ENCODE measurements at regions not wholly inside any gene's neighbourhood (a gene's known extent, or its start where the extent isn't known, plus 50 kb on each side); places are given as distances from the start of the nearest gene placed in this dataset.
"Not testable (repeated sequence)": the region's sequence is repeated elsewhere in the genome, so short reads cannot be mapped to it uniquely, and the experiment has no call there.

GRCh38 chrX:88146577-88146976, 600.4 kb upstream of the CPXCR1 start:
- Mint-ChIP-seq H3K9me3 (no peaks in the 10 kb centered on the region; the same call in 1 of the 2 replicates), H3K36me3 (ENCODE audit: low read depth) (no peaks in the 10 kb centered on the region), H3K4me3 (no peak overlapping the region), H3K27ac (no peak overlapping the region), H3K4me1 (ENCODE audit: low read depth) (no peaks in the 10 kb centered on the region), H3K27me3 (ENCODE audit: insufficient read depth) (no peaks in the 10 kb centered on the region)
- DNase-seq: no peak
- no peak for TF ChIP-seq CTCF (IDR thresholded peaks at IDR 0.05)

GRCh38 chrX:88170553-88170952, 576.5 kb upstream of the CPXCR1 start:
- Mint-ChIP-seq H3K27ac (no peak overlapping the region), H3K36me3 (ENCODE audit: low read depth) (no peaks in the 10 kb centered on the region), H3K27me3 (ENCODE audit: insufficient read depth) (no peaks in the 10 kb centered on the region), H3K4me3 (no peak overlapping the region), H3K9me3 (peaks cover 18% of the 10 kb centered on the region), H3K4me1 (ENCODE audit: low read depth) (no peaks in the 10 kb centered on the region)
- DNase-seq: no peak
- no peak for TF ChIP-seq CTCF (IDR thresholded peaks at IDR 0.05)

GRCh38 chrX:88173932-88174440, 573.0 kb upstream of the CPXCR1 start:
- not testable (repeated sequence) for H3K4me1 Mint-ChIP-seq (ENCODE audit: low read depth); H3K27ac Mint-ChIP-seq; DNase-seq; H3K27me3 Mint-ChIP-seq (ENCODE audit: insufficient read depth); H3K9me3 Mint-ChIP-seq; H3K36me3 Mint-ChIP-seq (ENCODE audit: low read depth); H3K4me3 Mint-ChIP-seq

- Mint-ChIP-seq H3K9me3 (peaks cover 5% of the 10 kb centered on the region), H3K27ac (no peak overlapping the region), H3K4me3 (no peak overlapping the region), H3K27me3 (ENCODE audit: insufficient read depth) (no peaks in the 10 kb centered on the region), H3K36me3 (ENCODE audit: low read depth) (no peaks in the 10 kb centered on the region), H3K4me1 (ENCODE audit: low read depth) (no peaks in the 10 kb centered on the region)
- no peak for DNase-seq
- no peak for TF ChIP-seq CTCF (IDR thresholded peaks at IDR 0.05)
Observed at GRCh38 chrX:88202149-88202548, 544.9 kb upstream of the CPXCR1 start.

- H3K36me3 Mint-ChIP-seq (ENCODE audit: low read depth): no peaks in the 10 kb centered on the region; the same call in 1 of the 2 replicates
- H3K27ac Mint-ChIP-seq: no peak overlapping the region
- TF ChIP-seq CTCF (IDR thresholded peaks at IDR 0.05): no peak
- no peak for DNase-seq
- H3K27me3 Mint-ChIP-seq (ENCODE audit: insufficient read depth): no peaks in the 10 kb centered on the region
- no peaks in the 10 kb centered on the region for H3K4me1 Mint-ChIP-seq (ENCODE audit: low read depth)
- peaks cover 4% of the 10 kb centered on the region for H3K9me3 Mint-ChIP-seq
- no peak overlapping the region for H3K4me3 Mint-ChIP-seq
Observed at GRCh38 chrX:88244066-88244465, 503.0 kb upstream of the CPXCR1 start.

GRCh38 chrX:88284844-88285243, 462.2 kb upstream of the CPXCR1 start:
- no peak for DNase-seq
- no peak overlapping the region for H3K4me3 Mint-ChIP-seq
- H3K4me1 Mint-ChIP-seq (ENCODE audit: low read depth): no peaks in the 10 kb centered on the region
- H3K9me3 Mint-ChIP-seq: no peaks in the 10 kb centered on the region
- H3K36me3 Mint-ChIP-seq (ENCODE audit: low read depth): no peaks in the 10 kb centered on the region
- H3K27ac Mint-ChIP-seq: no peak overlapping the region
- H3K27me3 Mint-ChIP-seq (ENCODE audit: insufficient read depth): no peaks in the 10 kb centered on the region
- no peak for TF ChIP-seq CTCF (IDR thresholded peaks at IDR 0.05)

- not testable (repeated sequence) for H3K4me3 Mint-ChIP-seq; DNase-seq; H3K36me3 Mint-ChIP-seq (ENCODE audit: low read depth); H3K4me1 Mint-ChIP-seq (ENCODE audit: low read depth); H3K27me3 Mint-ChIP-seq (ENCODE audit: insufficient read depth); H3K27ac Mint-ChIP-seq
- peaks cover 37% of the 10 kb centered on the region for H3K9me3 Mint-ChIP-seq
Observed at GRCh38 chrX:88313972-88314371, 433.1 kb upstream of the CPXCR1 start.
